Ramos (cell line): ENCODE measurements at regions not wholly inside any gene's neighbourhood (a gene's known extent, or its start where the extent isn't known, plus 50 kb on each side); places are given as distances from the start of the nearest gene placed in this dataset.
"Not testable (repeated sequence)": the region's sequence is repeated elsewhere in the genome, so short reads cannot be mapped to it uniquely, and the experiment has no call there.

Experiments
- in situ Hi-C: fragments of 300-500 bp; cut with MboI; formaldehyde crosslinking; loops from one replicate; pipeline ENCODE4 v1.14.3; 2022; ENCODE audit warnings: low sequenced_read_pairs; ENCODE audit not compliant: unreplicated experiment

DNA sequence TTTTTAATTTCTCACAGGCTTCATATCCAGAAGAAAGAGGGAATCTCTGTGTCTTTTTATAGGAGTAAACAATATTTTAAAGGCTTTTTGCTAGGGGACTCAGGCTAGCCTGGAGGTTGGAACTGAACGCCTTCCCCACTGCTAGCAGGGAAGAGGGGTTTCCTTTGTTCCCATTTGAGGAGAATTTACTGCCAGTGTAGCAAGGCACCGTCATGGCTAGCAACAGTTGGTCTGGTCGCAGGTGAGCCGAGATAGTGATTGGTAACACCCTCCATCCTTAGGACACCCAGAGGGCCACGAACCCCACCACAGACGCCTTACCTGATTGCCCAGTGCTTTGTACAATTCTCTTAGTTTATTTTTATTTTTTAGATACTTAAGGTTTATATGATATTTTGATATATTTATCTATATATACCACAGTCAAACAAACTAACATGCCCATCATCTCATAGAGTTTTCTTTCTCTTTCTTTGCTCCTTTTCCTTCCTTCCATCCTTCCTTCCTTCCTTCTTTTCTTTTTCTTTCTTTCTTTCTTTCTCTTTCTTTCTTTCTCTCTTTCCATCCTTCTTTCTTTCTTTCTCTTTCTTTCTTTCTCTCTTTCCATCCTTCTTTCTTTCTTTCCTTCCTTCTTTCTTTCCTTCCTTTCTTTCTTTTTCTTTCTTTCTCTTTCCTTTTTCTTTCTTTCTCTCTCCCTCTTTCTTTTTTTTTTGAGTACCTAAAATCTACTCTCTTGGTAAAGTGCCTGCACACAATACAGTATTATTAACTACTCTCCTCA, 219.0 kb upstream of the AKR1E2 start:
- in situ Hi-C loops: no loop called here

GRCh38 chr10:4602764-4603491, 223.1 kb upstream of the AKR1E2 start:
- in situ Hi-C loops: no loop called here

- in situ Hi-C loops: no loop called here
Measured at GRCh38 chr10:4599471-4599870, 226.5 kb upstream of the AKR1E2 start.

DNA sequence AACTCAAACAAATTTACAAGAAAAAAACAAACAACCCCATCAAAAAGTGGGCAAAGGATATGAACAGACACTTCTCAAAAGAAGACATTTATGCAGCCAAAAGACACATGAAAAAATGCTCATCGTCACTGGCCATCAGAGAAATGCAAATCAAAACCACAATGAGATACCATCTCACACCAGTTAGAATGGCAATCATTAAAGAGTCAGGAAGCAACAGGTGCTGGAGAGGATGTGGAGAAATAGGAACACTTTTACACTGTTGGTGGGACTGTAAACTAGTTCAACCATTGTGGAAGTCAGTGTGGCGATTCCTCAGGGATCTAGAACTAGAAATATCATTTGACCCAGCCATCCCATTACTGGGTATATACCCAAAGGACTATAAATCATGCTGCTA, 228.1 kb upstream of the AKR1E2 start:
- in situ Hi-C loops: not testable (repeated sequence)

DNA sequence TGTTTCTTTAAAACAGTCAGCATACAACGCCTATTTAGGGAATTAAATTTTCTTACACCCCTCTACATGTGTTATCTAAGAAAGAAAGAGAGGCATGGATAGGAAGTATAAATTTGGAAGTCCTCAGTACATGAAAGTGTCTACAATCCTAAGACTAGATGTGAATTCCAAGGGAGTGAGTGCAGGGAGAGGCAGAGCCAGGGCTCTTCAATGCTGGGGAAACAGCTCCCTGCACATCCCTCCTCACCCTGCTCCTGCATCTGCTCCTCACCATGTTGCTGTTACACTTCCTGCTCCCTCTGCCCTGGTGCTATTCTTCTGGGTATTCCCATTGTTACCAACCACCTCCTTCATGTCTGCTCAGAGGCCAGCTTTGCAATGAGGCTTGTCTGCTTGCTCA, 229.1 kb upstream of the AKR1E2 start:
- in situ Hi-C loops: no loop called here

DNA sequence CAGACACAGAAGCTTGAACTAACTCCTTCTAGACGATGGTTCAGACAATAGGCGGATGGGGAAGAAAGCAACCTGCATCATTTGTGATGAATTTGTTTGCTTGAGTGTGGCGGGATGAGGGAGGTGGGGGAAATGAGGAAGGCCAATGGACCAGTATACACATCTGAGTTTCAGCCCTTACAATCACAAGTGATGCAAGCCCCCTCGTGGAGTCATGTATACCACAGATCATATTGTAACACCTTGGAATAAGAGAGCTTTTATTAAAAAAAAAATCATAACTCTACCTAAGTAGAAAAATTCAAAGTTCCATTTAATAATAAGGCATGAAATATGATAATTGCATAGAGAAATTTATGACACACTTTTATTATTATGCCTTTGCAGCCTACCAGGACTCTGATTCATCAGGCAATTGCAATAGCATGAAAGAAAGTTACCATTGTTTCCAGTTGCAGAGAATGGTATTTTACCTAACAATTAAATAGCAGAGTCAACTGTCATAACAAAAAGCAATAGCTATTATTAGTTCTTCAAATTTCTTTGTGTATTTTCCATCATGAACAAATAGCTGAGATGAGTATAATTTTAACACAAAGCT, 230.2 kb upstream of the AKR1E2 start:
- in situ Hi-C loops: no loop called here

- in situ Hi-C loops: no loop called here
Measured at GRCh38 chr10:4590807-4591206, 235.2 kb upstream of the AKR1E2 start.

- in situ Hi-C loops: no loop called here
Measured at GRCh38 chr10:4588824-4589223, 237.2 kb upstream of the AKR1E2 start.

DNA sequence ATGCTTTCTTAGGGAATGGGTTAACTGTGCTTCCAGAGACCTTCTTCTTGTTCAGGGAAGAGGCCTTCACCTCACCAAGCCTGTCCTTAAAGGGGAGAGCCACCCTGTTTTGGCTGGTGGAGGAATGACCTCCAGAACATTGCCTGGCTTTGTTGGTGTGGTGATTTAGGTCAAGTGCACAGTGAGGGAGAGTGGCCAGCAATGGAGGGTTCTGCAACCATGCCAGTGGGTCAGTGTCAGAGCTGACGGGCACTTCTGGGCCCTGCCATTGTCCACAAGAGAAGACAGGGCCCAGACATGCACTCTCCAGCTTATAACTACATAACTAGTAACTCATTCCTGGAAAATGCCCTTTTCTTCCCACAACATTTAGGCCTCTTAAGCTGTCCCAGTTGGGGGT, 238.5 kb upstream of the AKR1E2 start:
- in situ Hi-C loops: no loop called here

- in situ Hi-C loops: no loop called here
Measured at GRCh38 chr10:4586776-4587175, 239.2 kb upstream of the AKR1E2 start.

DNA sequence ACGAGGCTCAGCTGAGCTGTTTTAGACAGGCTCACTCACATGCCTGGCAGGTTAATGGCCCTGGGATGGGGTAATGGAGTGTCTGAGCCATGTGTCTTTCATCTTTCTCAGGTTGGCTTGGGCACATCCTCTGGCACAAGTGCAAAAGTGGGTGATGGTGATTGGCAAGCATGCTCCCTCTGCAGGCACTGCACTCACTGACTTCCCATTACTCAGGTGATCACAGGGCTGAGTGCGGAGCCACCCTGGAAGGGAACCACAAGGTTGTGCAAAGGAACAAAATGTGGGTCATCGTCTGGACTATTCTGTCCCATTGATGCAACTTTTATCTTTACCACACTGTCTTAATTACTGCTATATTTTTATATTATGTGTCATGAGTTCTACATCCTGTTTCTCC, 244.1 kb upstream of the AKR1E2 start:
- in situ Hi-C loops: no loop called here

DNA sequence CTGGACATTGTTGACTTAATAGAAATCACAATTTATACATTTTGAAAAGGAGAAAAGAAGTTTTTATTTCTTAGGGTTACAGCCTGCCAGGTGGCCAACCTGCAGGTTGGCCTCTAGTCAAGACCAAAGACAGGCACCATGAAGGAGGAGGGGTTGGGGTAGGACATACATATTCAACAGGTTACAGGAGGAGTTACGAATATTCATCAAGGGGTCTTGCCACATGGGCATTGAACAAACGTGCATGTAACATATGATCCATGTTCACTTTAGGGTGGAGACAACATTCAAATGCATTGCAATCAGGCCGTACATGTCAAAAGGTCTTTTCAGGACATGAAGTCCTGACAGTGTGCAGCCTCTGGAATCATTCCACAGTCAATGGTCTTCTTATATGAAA, 246.2 kb upstream of the AKR1E2 start:
- in situ Hi-C loops: no loop called here

GRCh38 chr10:4576206-4576605, 249.8 kb upstream of the AKR1E2 start:
- in situ Hi-C loops: no loop called here

GRCh38 chr10:4569151-4569550, 256.9 kb upstream of the AKR1E2 start:
- in situ Hi-C loops: no loop called here

DNA sequence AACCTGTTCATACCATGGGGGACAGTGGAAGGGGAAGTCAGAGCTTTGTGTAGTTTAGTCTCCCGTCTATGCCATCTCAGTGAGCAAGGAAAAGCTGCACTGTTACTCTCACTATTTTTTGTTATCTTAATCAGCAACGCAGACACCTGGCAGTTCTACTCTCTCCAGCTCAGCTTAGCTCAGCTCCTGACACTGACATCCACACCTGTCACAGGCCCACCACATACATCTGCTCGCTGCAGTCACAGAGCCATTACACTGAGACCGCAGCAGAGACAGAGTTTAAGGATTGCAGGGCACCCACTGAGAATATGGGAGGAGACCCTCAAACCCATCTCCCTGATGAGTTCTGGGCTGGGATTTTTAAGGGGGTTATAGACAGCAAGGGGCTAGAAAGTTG, 257.3 kb upstream of the AKR1E2 start:
- in situ Hi-C loops: no loop called here

DNA sequence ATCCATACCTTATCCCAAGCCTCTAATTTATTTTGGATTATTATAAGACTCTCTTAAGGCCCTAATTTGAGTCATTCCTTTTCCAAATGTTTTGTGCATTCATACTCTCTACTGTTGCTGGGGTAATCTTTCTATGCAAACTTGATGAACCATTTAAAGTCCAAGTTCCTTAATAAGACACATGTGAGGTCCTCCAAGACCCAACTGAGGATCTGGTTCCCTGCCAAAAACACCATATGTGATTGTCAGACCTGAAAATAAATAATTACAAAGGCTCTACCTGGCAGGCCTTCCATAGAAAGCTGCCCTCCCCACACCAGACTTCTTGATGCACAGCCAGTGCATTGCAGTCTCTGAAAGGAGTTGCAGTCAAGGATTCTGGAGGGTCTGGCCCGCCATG, 257.9 kb upstream of the AKR1E2 start:
- in situ Hi-C loops: no loop called here

GRCh38 chr10:4567637-4568036, 258.4 kb upstream of the AKR1E2 start:
- in situ Hi-C loops: no loop called here

DNA sequence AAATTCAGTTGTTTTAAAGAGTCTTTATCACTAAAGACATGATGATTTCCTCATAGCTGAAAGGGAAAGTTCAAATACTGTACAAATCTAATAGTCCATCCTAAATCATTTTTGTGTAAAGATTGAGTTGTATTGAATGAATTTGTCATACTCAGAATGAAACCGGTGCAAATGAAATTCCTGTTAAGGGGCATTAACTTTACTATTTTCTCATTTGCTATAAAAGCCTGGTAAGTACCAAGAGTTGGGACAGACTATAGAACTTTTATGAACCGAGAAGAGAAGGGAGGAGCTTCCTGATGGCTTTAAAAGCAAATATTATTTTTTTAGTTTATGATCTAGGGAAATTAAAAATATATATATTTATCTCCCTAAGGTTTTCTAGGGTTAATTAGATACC, 260.0 kb upstream of the AKR1E2 start:
- in situ Hi-C loops: no loop called here

DNA sequence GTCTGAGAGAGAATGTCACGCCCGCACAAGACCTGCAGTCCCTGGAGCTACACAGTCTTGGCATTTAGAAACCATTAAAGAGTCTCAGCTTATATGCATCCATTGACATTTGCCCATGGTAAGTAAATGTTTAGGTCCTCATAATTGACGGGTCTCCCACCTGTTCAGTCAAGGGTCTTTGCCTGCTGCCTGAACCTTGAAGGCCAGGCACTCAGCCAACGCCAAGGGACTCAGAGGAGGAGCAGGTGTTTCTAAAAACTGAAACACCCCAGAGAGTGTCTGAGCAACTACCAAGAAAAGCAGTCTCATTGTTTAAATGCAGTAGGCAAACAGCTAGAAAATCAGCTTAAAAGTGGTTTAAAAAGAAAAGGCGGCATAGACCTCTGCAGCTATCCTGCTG, 264.7 kb upstream of the AKR1E2 start:
- in situ Hi-C loops: no loop called here

- in situ Hi-C loops: no loop called here
Measured at GRCh38 chr10:4557469-4557868, 268.5 kb upstream of the AKR1E2 start.

DNA sequence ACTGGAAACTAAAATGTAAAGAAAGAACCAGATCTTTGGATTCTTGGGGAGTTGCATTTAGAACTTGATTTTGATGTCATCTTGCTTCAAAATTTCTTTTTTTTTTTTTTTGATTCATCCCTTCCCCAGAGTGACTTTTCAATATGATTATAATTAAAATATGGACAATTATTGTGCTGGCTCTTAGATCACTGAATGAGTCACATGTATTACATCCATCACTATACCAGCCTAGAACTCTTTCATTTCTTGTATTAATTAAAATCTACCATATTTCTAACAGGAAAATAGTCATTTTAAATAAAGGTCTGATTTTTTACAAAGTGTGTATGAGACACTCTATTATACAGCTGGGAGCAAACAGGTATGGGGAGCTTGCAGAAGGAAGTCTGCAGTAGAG, 269.5 kb upstream of the AKR1E2 start:
- in situ Hi-C loops: no loop called here

DNA sequence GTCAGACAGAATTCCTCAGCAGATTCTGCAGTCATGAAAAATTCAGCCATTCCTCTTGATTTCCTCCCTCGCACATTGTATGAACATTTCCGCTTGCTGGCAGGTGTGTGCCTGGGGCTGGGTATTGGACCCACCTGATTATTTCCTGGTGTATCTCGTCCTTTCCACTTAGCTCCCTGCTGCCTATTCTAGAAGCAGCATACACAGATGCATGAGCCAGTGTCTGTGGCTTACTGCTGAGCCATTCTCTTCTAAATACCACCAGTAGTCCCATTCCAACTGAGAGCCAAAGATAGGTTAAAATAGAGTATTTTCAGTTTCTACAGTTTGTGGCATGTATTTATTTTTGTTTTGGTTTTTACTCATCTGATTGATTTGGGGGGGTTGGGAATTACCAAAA, 270.1 kb upstream of the AKR1E2 start:
- in situ Hi-C loops: no loop called here
